HCT116 (cell line): ENCODE measurements at regions not wholly inside any gene's neighbourhood (a gene's known extent, or its start where the extent isn't known, plus 50 kb on each side); places are given as distances from the start of the nearest gene placed in this dataset.

Source experiments
- ATAC-seq: fragments of 200-7000 bp; cut with Tn5 transposase; 2 replicates; pipeline ENCODE4 v1.9.1; 2020; ENCODE audit warnings: mild to moderate bottlenecking, moderate library complexity
- BruUV-seq: library from RNA; stranded (reverse); fragments of 400-500 nt; replicated peaks from 2 replicates; lab custom pipeline; 2021; lab: Mats Ljungman, UMichigan
- CTCF ChIA-PET: fragments of 300-600 bp; sonication (Branson Sonifier 250); formaldehyde crosslinking; loops from one replicate; lab custom pipeline; 2021; ENCODE audit warnings: antibody characterized with exemption; lab: Charles Lee
- POLR2A ChIA-PET: fragments of 300-600, 350-600 bp; sonication (Branson Sonifier 250); formaldehyde crosslinking; loops from one replicate; lab custom pipeline; 2021; ENCODE audit warnings: antibody characterized with exemption; lab: Charles Lee
- RAD21 ChIA-PET, 2 experiments: fragments of 300-600 bp; sonication (Branson Sonifier 250); formaldehyde crosslinking; loops; one replicate each; lab custom pipeline; 2023; ENCODE audit warnings: low total read pairs in 2 of 2; ENCODE audit not compliant: uncharacterized antibody in 2 of 2, unreplicated experiment in 2 of 2, low non-redundant PET in 1 of 2; lab: Charles Lee
- DNase-seq: peaks from one replicate; pipeline ENCODE4 v3.0.0-alpha.2; 2010; ENCODE audit warnings: low read depth, low spot score
- H2AFZ ChIP-seq: fragments of 200-600 bp; shearing (Covaris generic), sonication (generic); 2 replicates; pipeline ENCODE4 v1.6.1; 2017; ENCODE audit warnings: low read depth, mixed run types, mixed read lengths, antibody characterized with exemption, low read length; ENCODE audit not compliant: poor library complexity, severe bottlenecking
- H3K27ac ChIP-seq: 2 replicates; pipeline ENCODE4 v1.5.1; 2012; ENCODE audit warnings: low read depth, low read length
- H3K27me3 ChIP-seq: fragments of 200-600 bp; sonication (generic); 2 replicates; pipeline ENCODE4 v1.6.1; 2016; ENCODE audit warnings: mixed run types, low read length, mixed read lengths; ENCODE audit not compliant: insufficient read depth
- H3K36me3 ChIP-seq, 2 experiments: fragments of 200-500 bp in 1 of 2; fragments of 200-600 bp in 1 of 2; sonication (Bioruptor generic) in 1 of 2; sonication (generic) in 1 of 2; 2 replicates each; pipeline versions ENCODE4 v1.5.1 to v1.6.1; 2014 to 2016; ENCODE audit warnings: low read length in 2 of 2, inconsistent platforms in 1 of 2, mixed read lengths in 1 of 2, mixed run types in 1 of 2; ENCODE audit not compliant: insufficient read depth in 2 of 2, control insufficient read depth in 1 of 2
- H3K4me1 ChIP-seq, 2 experiments: fragments of 200-600 bp in 1 of 2; sonication (generic) in 1 of 2; 2 replicates each; pipeline versions ENCODE4 v1.5.1 to v1.6.1; 2012 to 2017; ENCODE audit warnings: low read length in 2 of 2, inconsistent platforms in 1 of 2, mild to moderate bottlenecking in 1 of 2, mixed read lengths in 1 of 2, mixed run types in 1 of 2, moderate library complexity in 1 of 2; ENCODE audit not compliant: insufficient read depth in 2 of 2, control insufficient read depth in 1 of 2
- H3K4me2 ChIP-seq: fragments of 200-600 bp; sonication (generic); 2 replicates; pipeline ENCODE4 v1.6.1; 2017; ENCODE audit warnings: mixed run types, low read length, mixed read lengths
- H3K4me3 ChIP-seq, 2 experiments: fragments of 200-600 bp in 1 of 2; sonication (generic) in 1 of 2; replicated peaks in 1 of 2; 2 replicates each; pipeline ENCODE4 v1.5.1; 2011 to 2016; ENCODE audit warnings: low read length in 2 of 2, control low read depth in 1 of 2, low read depth in 1 of 2, mild to moderate bottlenecking in 1 of 2, mixed read lengths in 1 of 2, mixed run types in 1 of 2
- H3K79me2 ChIP-seq: fragments of 200-600 bp; sonication (generic); 2 replicates; pipeline ENCODE4 v1.6.1; 2017; ENCODE audit warnings: mild to moderate bottlenecking, mixed run types, low read length, moderate library complexity, mixed read lengths; ENCODE audit not compliant: insufficient read depth
- H3K9ac ChIP-seq: fragments of 200-600 bp; sonication (generic); 2 replicates; pipeline ENCODE4 v1.6.1; 2016; ENCODE audit warnings: low read length, mixed read lengths
- H3K9me2 ChIP-seq: fragments of 200-600 bp; sonication (generic), shearing (Covaris generic); 2 replicates; pipeline ENCODE4 v1.6.1; 2017; ENCODE audit warnings: mixed run types, mild to moderate bottlenecking, moderate library complexity; ENCODE audit not compliant: insufficient read depth
- H3K9me3 ChIP-seq, 2 experiments: fragments of 200-500 bp in 1 of 2; fragments of 200-600 bp in 1 of 2; sonication (Bioruptor generic) in 1 of 2; sonication (generic) in 1 of 2; 2 replicates each; pipeline ENCODE4 v1.6.1; 2014 to 2017; ENCODE audit warnings: low read length in 2 of 2, mixed read lengths in 2 of 2, inconsistent platforms in 1 of 2, low read depth in 1 of 2, mild to moderate bottlenecking in 1 of 2, mixed run types in 1 of 2, moderate library complexity in 1 of 2; ENCODE audit not compliant: control insufficient read depth in 1 of 2, insufficient read depth in 1 of 2
- H4K20me1 ChIP-seq: fragments of 200-600 bp; sonication (generic), shearing (Covaris generic); 2 replicates; pipeline ENCODE4 v1.6.1; 2017; ENCODE audit warnings: mixed run types, mild to moderate bottlenecking, moderate library complexity; ENCODE audit not compliant: insufficient read depth
- EGR1 ChIP-seq: IDR thresholded peaks from 2 replicates; pipeline ENCODE4 v1.6.1; 2012; ENCODE audit warnings: low read depth
- ELF1 ChIP-seq: IDR thresholded peaks from 2 replicates; pipeline ENCODE4 v1.6.1; 2012; ENCODE audit warnings: low read depth, borderline replicate concordance
- FOSL1 ChIP-seq: IDR thresholded peaks from 2 replicates; pipeline ENCODE4 v1.6.1; 2012; ENCODE audit warnings: low read depth
- RAD21 ChIP-seq: IDR thresholded peaks from 2 replicates; pipeline ENCODE4 v1.6.1; 2012; ENCODE audit warnings: low read depth, mild to moderate bottlenecking
- ZFX ChIP-seq: fragments of 450-650 bp; IDR thresholded peaks from 2 replicates; pipeline ENCODE4 v1.6.1; 2017
- ZNF274 ChIP-seq: fragments of 200-500 bp; sonication (Bioruptor generic); IDR thresholded peaks from 2 replicates; pipeline ENCODE4 v1.6.1; 2014; ENCODE audit warnings: mild to moderate bottlenecking, low read depth, low read length, inconsistent platforms
- intact Hi-C: fragments of 100-400 bp; cut with micrococcal nuclease; formaldehyde crosslinking; loops from 2 replicates; pipeline ENCODE4 v1.10.0; 2022
- TF ChIP-seq, protein P1 (sequence below): IDR thresholded peaks from 2 replicates; pipeline ENCODE4 v1.6.1; 2012
- TF ChIP-seq, protein P2 (sequence below): IDR thresholded peaks from 2 replicates; pipeline ENCODE4 v1.6.1; 2012
- TF ChIP-seq, protein P3 (sequence below): IDR thresholded peaks from 2 replicates; pipeline ENCODE4 v1.6.1; 2012; ENCODE audit warnings: low read depth

DNA sequence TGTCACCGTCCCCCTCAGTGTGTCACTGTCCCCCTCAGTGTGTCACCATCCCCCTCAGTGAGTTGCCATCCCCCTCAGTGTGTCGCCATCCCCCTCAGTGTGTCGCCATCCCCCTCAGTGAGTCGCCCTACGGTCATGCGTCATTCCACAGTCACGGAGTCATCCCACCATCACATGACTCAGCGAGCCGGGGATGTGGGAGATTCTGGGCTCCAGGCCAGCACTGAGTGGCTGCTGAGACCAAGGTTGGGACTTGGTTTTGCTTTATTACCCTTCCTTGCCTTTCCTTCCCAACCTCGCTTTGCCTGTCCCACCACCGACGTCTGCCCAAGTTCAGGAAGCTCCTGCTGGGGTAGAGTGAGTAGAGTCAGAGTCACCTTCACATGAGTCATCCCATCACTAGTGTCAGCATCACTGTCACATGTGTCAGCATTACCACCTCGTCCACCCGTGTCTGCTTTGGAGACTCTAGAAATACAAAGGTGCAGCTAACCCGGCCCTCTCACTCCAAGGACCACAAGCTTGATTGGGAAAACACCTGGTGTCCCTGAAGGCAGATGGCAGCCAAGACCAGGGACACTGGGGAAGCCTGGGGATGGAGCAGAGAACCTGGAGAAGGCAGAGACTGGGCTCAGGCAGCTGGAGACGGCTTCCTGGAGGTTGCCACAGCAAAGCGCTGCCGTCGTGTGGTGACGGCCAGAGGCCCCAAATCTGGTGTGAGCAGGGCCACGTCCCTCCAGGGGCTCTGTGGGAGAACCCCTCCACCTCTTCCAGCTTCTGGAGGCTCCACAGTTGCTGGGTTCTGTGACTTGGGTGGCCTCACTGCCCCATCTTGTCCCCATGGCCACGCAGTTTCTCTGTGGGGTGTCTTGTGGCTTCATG, 485.2 kb upstream of the SALL3 start:
- TF ChIP-seq, protein P1, sequence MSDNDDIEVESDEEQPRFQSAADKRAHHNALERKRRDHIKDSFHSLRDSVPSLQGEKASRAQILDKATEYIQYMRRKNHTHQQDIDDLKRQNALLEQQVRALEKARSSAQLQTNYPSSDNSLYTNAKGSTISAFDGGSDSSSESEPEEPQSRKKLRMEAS = no peak
- TF ChIP-seq RAD21 (no peak), ELF1 (no peak), ZNF274 (no peak), FOSL1 (no peak), EGR1 (no peak), ZFX (no peak)
- TF ChIP-seq, protein P2, sequence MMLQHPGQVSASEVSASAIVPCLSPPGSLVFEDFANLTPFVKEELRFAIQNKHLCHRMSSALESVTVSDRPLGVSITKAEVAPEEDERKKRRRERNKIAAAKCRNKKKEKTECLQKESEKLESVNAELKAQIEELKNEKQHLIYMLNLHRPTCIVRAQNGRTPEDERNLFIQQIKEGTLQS = no peak
- TF ChIP-seq, protein P3, sequence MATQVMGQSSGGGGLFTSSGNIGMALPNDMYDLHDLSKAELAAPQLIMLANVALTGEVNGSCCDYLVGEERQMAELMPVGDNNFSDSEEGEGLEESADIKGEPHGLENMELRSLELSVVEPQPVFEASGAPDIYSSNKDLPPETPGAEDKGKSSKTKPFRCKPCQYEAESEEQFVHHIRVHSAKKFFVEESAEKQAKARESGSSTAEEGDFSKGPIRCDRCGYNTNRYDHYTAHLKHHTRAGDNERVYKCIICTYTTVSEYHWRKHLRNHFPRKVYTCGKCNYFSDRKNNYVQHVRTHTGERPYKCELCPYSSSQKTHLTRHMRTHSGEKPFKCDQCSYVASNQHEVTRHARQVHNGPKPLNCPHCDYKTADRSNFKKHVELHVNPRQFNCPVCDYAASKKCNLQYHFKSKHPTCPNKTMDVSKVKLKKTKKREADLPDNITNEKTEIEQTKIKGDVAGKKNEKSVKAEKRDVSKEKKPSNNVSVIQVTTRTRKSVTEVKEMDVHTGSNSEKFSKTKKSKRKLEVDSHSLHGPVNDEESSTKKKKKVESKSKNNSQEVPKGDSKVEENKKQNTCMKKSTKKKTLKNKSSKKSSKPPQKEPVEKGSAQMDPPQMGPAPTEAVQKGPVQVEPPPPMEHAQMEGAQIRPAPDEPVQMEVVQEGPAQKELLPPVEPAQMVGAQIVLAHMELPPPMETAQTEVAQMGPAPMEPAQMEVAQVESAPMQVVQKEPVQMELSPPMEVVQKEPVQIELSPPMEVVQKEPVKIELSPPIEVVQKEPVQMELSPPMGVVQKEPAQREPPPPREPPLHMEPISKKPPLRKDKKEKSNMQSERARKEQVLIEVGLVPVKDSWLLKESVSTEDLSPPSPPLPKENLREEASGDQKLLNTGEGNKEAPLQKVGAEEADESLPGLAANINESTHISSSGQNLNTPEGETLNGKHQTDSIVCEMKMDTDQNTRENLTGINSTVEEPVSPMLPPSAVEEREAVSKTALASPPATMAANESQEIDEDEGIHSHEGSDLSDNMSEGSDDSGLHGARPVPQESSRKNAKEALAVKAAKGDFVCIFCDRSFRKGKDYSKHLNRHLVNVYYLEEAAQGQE = no peak
- Histone ChIP-seq H4K20me1 (no peaks in the 10 kb centered on the region), H3K36me3 (no peaks in the 10 kb centered on the region), H3K4me1 (peaks cover 0 to 8% of the 10 kb centered on the region in 2 experiments; a peak in 2 of 4 replicates), H3K9me2 (no peaks in the 10 kb centered on the region), H3K9ac (no peak overlapping the region), H3K4me2 (no peak overlapping the region), H3K27ac (0 out of 2 replicates have a peak overlapping the region, but pooled peaks have one; percentile 22), H3K79me2 (no peaks in the 10 kb centered on the region), H3K9me3 (peaks cover 12 to 15% of the 10 kb centered on the region in 2 experiments; a peak in 2 of 4 replicates), H3K4me3 (no peak overlapping the region), H3K27me3 (no peaks in the 10 kb centered on the region), H2AFZ (no peak overlapping the region)
- no peak for DNase-seq
- ATAC-seq = no peak
- CTCF ChIA-PET = no interaction called here
- intact Hi-C loops = no loop called here
- POLR2A ChIA-PET = no interaction called here
- BruUV-seq = no TSS peak
- RAD21 ChIA-PET = no interaction called here
